GM23338 (cell line): ENCODE measurements at regions not wholly inside any gene's neighbourhood (a gene's known extent, or its start where the extent isn't known, plus 50 kb on each side); places are given as distances from the start of the nearest gene placed in this dataset.

Experiments
- ATAC-seq: fragments of 200-7000 bp; cut with Tn5 transposase; 3 replicates; pipeline ENCODE4 v1.9.1; 2020
- DNase-seq: peaks from one replicate; pipeline ENCODE4 v3.0.0-alpha.2; 2015; ENCODE audit warnings: low spot score
- H2AFZ ChIP-seq: fragments of 200-600 bp; sonication (generic); 2 replicates; pipeline ENCODE4 v1.8.0; 2016; ENCODE audit warnings: antibody characterized with exemption, mild to moderate bottlenecking, moderate library complexity
- H3F3A ChIP-seq: fragments of 200-600 bp; sonication (generic); replicated peaks from 2 replicates; pipeline ENCODE4 v1.8.0; 2017; ENCODE audit warnings: antibody characterized with exemption, mixed run types, low read depth
- H3K27ac ChIP-seq: fragments of 200-600 bp; sonication (generic); 2 replicates; pipeline ENCODE4 v1.6.1; 2016; ENCODE audit warnings: low read depth
- H3K27me3 ChIP-seq: fragments of 200-600 bp; sonication (generic); 2 replicates; pipeline ENCODE4 v1.8.0; 2016; ENCODE audit warnings: mild to moderate bottlenecking, mixed run types, moderate library complexity; ENCODE audit not compliant: insufficient read depth
- H3K36me3 ChIP-seq: fragments of 200-600 bp; sonication (generic); 2 replicates; pipeline ENCODE4 v1.8.0; 2016; ENCODE audit warnings: mild to moderate bottlenecking; ENCODE audit not compliant: insufficient read depth
- H3K4me1 ChIP-seq: fragments of 200-600 bp; sonication (generic); 2 replicates; pipeline ENCODE4 v1.8.0; 2016; ENCODE audit warnings: mild to moderate bottlenecking, moderate library complexity; ENCODE audit not compliant: insufficient read depth
- H3K4me2 ChIP-seq: fragments of 200-600 bp; sonication (generic); 2 replicates; pipeline ENCODE4 v1.7.1; 2017; ENCODE audit warnings: mixed run types
- H3K4me3 ChIP-seq: fragments of 200-600 bp; sonication (generic); 2 replicates; pipeline ENCODE4 v1.6.1; 2016; ENCODE audit warnings: mixed run types
- H3K79me2 ChIP-seq: fragments of 200-600 bp; sonication (generic); replicated peaks from 2 replicates; pipeline ENCODE4 v1.8.0; 2017; ENCODE audit warnings: mild to moderate bottlenecking; ENCODE audit not compliant: insufficient read depth
- H3K9me2 ChIP-seq: fragments of 200-600 bp; sonication (generic); 2 replicates; pipeline ENCODE4 v1.8.0; 2017; ENCODE audit not compliant: insufficient read depth
- H4K20me1 ChIP-seq: fragments of 200-600 bp; sonication (generic); replicated peaks from 2 replicates; pipeline ENCODE4 v1.8.0; 2017; ENCODE audit warnings: mild to moderate bottlenecking; ENCODE audit not compliant: insufficient read depth
- H3K27ac Mint-ChIP-seq: 2 replicates; pipeline ENCODE4 v1.8.0; 2020; ENCODE audit warnings: inconsistent platforms, mild to moderate bottlenecking, moderate library complexity, mixed read lengths
- H3K27me3 Mint-ChIP-seq: 3 replicates; pipeline ENCODE4 v1.8.0; 2022; ENCODE audit warnings: low read depth, mild to moderate bottlenecking, moderate library complexity, mixed read lengths, inconsistent platforms; ENCODE audit not compliant: insufficient read depth, poor library complexity
- H3K36me3 Mint-ChIP-seq: 3 replicates; pipeline ENCODE4 v1.8.0; 2021; ENCODE audit warnings: low read depth, mild to moderate bottlenecking, inconsistent platforms, moderate library complexity, mixed read lengths
- H3K4me1 Mint-ChIP-seq: 3 replicates; pipeline ENCODE4 v1.8.0; 2020; ENCODE audit warnings: mild to moderate bottlenecking, inconsistent platforms, mixed read lengths
- H3K4me3 Mint-ChIP-seq: 3 replicates; pipeline ENCODE4 v1.8.0; 2021; ENCODE audit warnings: moderate library complexity, mild to moderate bottlenecking, inconsistent platforms, mixed read lengths
- H3K9me3 Mint-ChIP-seq: 3 replicates; pipeline ENCODE4 v1.8.0; 2020; ENCODE audit warnings: moderate library complexity, mild to moderate bottlenecking, inconsistent platforms, mixed read lengths
- CREB1 ChIP-seq: fragments of 250-450 bp; sonication (Bioruptor Pico); IDR thresholded peaks from 2 replicates; pipeline ENCODE4 v1.5.0; 2020; ENCODE audit warnings: low read depth, mild to moderate bottlenecking, moderate library complexity
- EZH2 ChIP-seq: fragments of 200-600 bp; sonication (generic); IDR thresholded peaks from one replicate; pipeline ENCODE4 v1.8.0; 2017; ENCODE audit warnings: antibody characterized with exemption, mild to moderate bottlenecking, low read depth; ENCODE audit not compliant: unreplicated experiment
- EZH2phosphoT487 ChIP-seq: fragments of 200-600 bp; sonication (generic); IDR thresholded peaks from one replicate; pipeline ENCODE4 v1.8.1; 2018; ENCODE audit warnings: antibody characterized with exemption; ENCODE audit not compliant: unreplicated experiment
- JUNB ChIP-seq: IDR thresholded peaks from one replicate; pipeline ENCODE4 v1.6.1; 2016; ENCODE audit warnings: antibody characterized with exemption; ENCODE audit not compliant: unreplicated experiment
- POLR2AphosphoS5 ChIP-seq: IDR thresholded peaks from 2 replicates; pipeline ENCODE4 v1.6.1; 2016; ENCODE audit warnings: antibody characterized with exemption, low read depth
- ZNF114 ChIP-seq: fragments of 250-450 bp; sonication (Bioruptor Pico); IDR thresholded peaks from 2 replicates; pipeline ENCODE4 v1.5.0; 2020; ENCODE audit warnings: mild to moderate bottlenecking, moderate library complexity
- TF ChIP-seq, protein P1 (sequence below): IDR thresholded peaks from one replicate; pipeline ENCODE4 v1.6.1; 2018; ENCODE audit warnings: antibody characterized with exemption; ENCODE audit not compliant: unreplicated experiment
- TF ChIP-seq, protein P2 (sequence below), 2 experiments: fragments of 200-600 bp in 1 of 2; sonication (generic) in 1 of 2; conservative IDR thresholded peaks; 2 replicates each; pipeline versions ENCODE4 v1.5.1 to v1.6.1; 2016 to 2017; ENCODE audit warnings: antibody characterized with exemption in 2 of 2, low read depth in 2 of 2, mild to moderate bottlenecking in 2 of 2, moderate library complexity in 1 of 2
- TF ChIP-seq, protein P3 (sequence below): IDR thresholded peaks from 2 replicates; pipeline ENCODE4 v1.6.1; 2016; ENCODE audit warnings: antibody characterized with exemption

GRCh38 chr10:6320320-6321010 lies 117.7 kb downstream of the PFKFB3 start (continued):
- TF ChIP-seq, protein P1, sequence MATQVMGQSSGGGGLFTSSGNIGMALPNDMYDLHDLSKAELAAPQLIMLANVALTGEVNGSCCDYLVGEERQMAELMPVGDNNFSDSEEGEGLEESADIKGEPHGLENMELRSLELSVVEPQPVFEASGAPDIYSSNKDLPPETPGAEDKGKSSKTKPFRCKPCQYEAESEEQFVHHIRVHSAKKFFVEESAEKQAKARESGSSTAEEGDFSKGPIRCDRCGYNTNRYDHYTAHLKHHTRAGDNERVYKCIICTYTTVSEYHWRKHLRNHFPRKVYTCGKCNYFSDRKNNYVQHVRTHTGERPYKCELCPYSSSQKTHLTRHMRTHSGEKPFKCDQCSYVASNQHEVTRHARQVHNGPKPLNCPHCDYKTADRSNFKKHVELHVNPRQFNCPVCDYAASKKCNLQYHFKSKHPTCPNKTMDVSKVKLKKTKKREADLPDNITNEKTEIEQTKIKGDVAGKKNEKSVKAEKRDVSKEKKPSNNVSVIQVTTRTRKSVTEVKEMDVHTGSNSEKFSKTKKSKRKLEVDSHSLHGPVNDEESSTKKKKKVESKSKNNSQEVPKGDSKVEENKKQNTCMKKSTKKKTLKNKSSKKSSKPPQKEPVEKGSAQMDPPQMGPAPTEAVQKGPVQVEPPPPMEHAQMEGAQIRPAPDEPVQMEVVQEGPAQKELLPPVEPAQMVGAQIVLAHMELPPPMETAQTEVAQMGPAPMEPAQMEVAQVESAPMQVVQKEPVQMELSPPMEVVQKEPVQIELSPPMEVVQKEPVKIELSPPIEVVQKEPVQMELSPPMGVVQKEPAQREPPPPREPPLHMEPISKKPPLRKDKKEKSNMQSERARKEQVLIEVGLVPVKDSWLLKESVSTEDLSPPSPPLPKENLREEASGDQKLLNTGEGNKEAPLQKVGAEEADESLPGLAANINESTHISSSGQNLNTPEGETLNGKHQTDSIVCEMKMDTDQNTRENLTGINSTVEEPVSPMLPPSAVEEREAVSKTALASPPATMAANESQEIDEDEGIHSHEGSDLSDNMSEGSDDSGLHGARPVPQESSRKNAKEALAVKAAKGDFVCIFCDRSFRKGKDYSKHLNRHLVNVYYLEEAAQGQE: no peak
- TF ChIP-seq EZH2phosphoT487 (no peak), ZNF114 (CRISPR knock-in tag) (no peak), CREB1 (CRISPR knock-in tag) (no peak), EZH2 (no peak), POLR2AphosphoS5 (no peak), JUNB (no peak)
- TF ChIP-seq, protein P2, sequence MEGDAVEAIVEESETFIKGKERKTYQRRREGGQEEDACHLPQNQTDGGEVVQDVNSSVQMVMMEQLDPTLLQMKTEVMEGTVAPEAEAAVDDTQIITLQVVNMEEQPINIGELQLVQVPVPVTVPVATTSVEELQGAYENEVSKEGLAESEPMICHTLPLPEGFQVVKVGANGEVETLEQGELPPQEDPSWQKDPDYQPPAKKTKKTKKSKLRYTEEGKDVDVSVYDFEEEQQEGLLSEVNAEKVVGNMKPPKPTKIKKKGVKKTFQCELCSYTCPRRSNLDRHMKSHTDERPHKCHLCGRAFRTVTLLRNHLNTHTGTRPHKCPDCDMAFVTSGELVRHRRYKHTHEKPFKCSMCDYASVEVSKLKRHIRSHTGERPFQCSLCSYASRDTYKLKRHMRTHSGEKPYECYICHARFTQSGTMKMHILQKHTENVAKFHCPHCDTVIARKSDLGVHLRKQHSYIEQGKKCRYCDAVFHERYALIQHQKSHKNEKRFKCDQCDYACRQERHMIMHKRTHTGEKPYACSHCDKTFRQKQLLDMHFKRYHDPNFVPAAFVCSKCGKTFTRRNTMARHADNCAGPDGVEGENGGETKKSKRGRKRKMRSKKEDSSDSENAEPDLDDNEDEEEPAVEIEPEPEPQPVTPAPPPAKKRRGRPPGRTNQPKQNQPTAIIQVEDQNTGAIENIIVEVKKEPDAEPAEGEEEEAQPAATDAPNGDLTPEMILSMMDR (conservative IDR thresholded peaks at IDR 0.05; ENCODE audit: low read depth in 2 of 2): no peak
- TF ChIP-seq, protein P3, sequence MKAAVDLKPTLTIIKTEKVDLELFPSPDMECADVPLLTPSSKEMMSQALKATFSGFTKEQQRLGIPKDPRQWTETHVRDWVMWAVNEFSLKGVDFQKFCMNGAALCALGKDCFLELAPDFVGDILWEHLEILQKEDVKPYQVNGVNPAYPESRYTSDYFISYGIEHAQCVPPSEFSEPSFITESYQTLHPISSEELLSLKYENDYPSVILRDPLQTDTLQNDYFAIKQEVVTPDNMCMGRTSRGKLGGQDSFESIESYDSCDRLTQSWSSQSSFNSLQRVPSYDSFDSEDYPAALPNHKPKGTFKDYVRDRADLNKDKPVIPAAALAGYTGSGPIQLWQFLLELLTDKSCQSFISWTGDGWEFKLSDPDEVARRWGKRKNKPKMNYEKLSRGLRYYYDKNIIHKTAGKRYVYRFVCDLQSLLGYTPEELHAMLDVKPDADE: no peak

GRCh38 chr10:6321880-6322279 lies 119.1 kb downstream of the PFKFB3 start:
- Histone ChIP-seq H3K9me2 (peaks cover 26% of the 10 kb centered on the region), H3K4me1 (peaks cover 8% of the 10 kb centered on the region), H3K4me3 (no peak overlapping the region), H3K4me2 (no peak overlapping the region), H2AFZ (no peak overlapping the region), H3F3A (no peaks in the 10 kb centered on the region), H3K27ac (no peak overlapping the region), H3K36me3 (no peaks in the 10 kb centered on the region), H4K20me1 (0 out of 2 replicates have a peak, but pooled peaks cover 2% of the 10 kb centered on the region), H3K27me3 (no peaks in the 10 kb centered on the region), H3K79me2 (no peaks in the 10 kb centered on the region)
- ATAC-seq: no peak
- no peak for DNase-seq
- H3K4me1 Mint-ChIP-seq: no peaks in the 10 kb centered on the region
- H3K4me3 Mint-ChIP-seq: no peak overlapping the region
- H3K27ac Mint-ChIP-seq: no peak overlapping the region
- H3K27me3 Mint-ChIP-seq: no peaks in the 10 kb centered on the region
- H3K36me3 Mint-ChIP-seq: no peaks in the 10 kb centered on the region
- no peaks in the 10 kb centered on the region for H3K9me3 Mint-ChIP-seq
- TF ChIP-seq, protein P3: no peak
- TF ChIP-seq, protein P1: no peak
- TF ChIP-seq ZNF114 (CRISPR knock-in tag): no peak
- TF ChIP-seq, protein P2 (conservative IDR thresholded peaks at IDR 0.05; ENCODE audit: low read depth in 2 of 2): no peak
